Mesendoderm (in vitro differentiated cells): ENCODE measurements at regions not wholly inside any gene's neighbourhood (a gene's known extent, or its start where the extent isn't known, plus 50 kb on each side); places are given as distances from the start of the nearest gene placed in this dataset.

Experiments used
- DNase-seq: peaks from one replicate; pipeline ENCODE4 v3.0.0; 2013
- H2AK5ac ChIP-seq: 2 replicates; pipeline ENCODE4 v1.6.1; 2013; ENCODE audit warnings: low read length, inconsistent platforms
- H2BK120ac ChIP-seq: 2 replicates; pipeline ENCODE4 v1.6.1; 2013; ENCODE audit warnings: low read depth, mild to moderate bottlenecking, low read length, moderate library complexity, mixed read lengths
- H2BK15ac ChIP-seq: replicated peaks from 2 replicates; pipeline ENCODE4 v1.6.1; 2013; ENCODE audit warnings: low read depth, mild to moderate bottlenecking, moderate library complexity
- H2BK5ac ChIP-seq: 2 replicates; pipeline ENCODE4 v1.6.1; 2013; ENCODE audit warnings: low read length, inconsistent platforms
- H3K18ac ChIP-seq: 2 replicates; pipeline ENCODE4 v1.6.1; 2013; ENCODE audit warnings: mild to moderate bottlenecking, low read length, mixed read lengths
- H3K23ac ChIP-seq: one replicate; pipeline ENCODE4 v1.6.1; 2013; ENCODE audit warnings: low read length
- H3K27ac ChIP-seq: 2 replicates; pipeline ENCODE4 v1.5.1; 2013; ENCODE audit warnings: low read depth, mild to moderate bottlenecking, inconsistent platforms, low read length, moderate library complexity
- H3K27me3 ChIP-seq: 2 replicates; pipeline ENCODE4 v1.6.1; 2013; ENCODE audit warnings: low read length, control low read depth, mild to moderate bottlenecking, inconsistent platforms; ENCODE audit not compliant: insufficient read depth, poor library complexity
- H3K36me3 ChIP-seq: 2 replicates; pipeline ENCODE4 v1.6.1; 2013; ENCODE audit warnings: low read length, inconsistent platforms; ENCODE audit not compliant: control insufficient read depth, insufficient read depth
- H3K4ac ChIP-seq: one replicate; pipeline ENCODE4 v1.6.1; 2013; ENCODE audit warnings: low read depth, mild to moderate bottlenecking, low read length, moderate library complexity
- H3K4me1 ChIP-seq: 2 replicates; pipeline ENCODE4 v1.6.1; 2013; ENCODE audit warnings: low read depth, low read length, inconsistent platforms; ENCODE audit not compliant: control insufficient read depth
- H3K4me2 ChIP-seq: 2 replicates; pipeline ENCODE4 v1.6.1; 2013; ENCODE audit warnings: low read length
- H3K4me3 ChIP-seq: 2 replicates; pipeline ENCODE4 v1.5.1; 2013; ENCODE audit warnings: mild to moderate bottlenecking, low read length
- H3K56ac ChIP-seq: one replicate; pipeline ENCODE4 v1.6.1; 2013; ENCODE audit warnings: low read length
- H3K79me1 ChIP-seq: 2 replicates; pipeline ENCODE4 v1.6.1; 2013; ENCODE audit warnings: low read length, inconsistent platforms
- H3K79me2 ChIP-seq: 2 replicates; pipeline ENCODE4 v1.6.1; 2013; ENCODE audit warnings: mild to moderate bottlenecking, low read length; ENCODE audit not compliant: control insufficient read depth, insufficient read depth
- H3K9ac ChIP-seq: 2 replicates; pipeline ENCODE4 v1.6.1; 2013; ENCODE audit warnings: low read length, inconsistent platforms
- H4K5ac ChIP-seq: one replicate; pipeline ENCODE4 v1.6.1; 2013; ENCODE audit warnings: low read length
- H4K8ac ChIP-seq: one replicate; pipeline ENCODE4 v1.6.1; 2013; ENCODE audit warnings: low read depth, mild to moderate bottlenecking, control low read depth, low read length, moderate library complexity
- WGBS: extraction: QIAGEN DNeasy Blood & Tissue Kit; methylation state at CpG from one replicate; pipeline ENCODE4 v1.1.7; 2013; ENCODE audit warnings: low lambda C conversion rate, missing lambda C conversion rate; ENCODE audit not compliant: insufficient coverage; ENCODE audit errors: extremely low coverage; 5-methylcytosine and 5-hydroxymethylcytosine counted together

DNA sequence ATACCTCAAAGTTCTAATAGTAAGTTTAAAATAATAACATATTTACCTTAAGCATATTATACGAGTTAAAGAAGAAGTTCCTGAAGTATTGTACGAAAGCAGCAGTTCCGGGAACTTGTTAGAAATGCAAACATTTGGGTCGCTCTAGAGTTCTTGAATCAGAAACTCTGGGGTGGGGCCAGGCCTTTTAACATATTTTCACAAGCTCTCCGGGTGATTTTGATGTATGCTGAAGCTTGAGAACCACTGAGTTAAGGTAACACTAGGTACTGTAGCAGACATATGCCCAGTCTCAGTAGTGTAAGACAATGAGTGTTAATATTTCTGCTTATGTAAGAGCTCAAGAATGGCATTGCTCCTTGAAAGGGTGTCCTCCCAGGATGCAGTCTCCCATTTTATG lies 461.1 kb downstream of the C3orf38 start:
- no peak overlapping the region for H3K18ac ChIP-seq
- DNase-seq, result peak; percentile 18
- H4K8ac ChIP-seq, result no peak overlapping the region
- no peak overlapping the region for H3K56ac ChIP-seq
- H3K4me1 ChIP-seq, result no peaks in the 10 kb centered on the region
- H2AK5ac ChIP-seq, result no peak overlapping the region
- no peaks in the 10 kb centered on the region for H3K36me3 ChIP-seq
- no peak overlapping the region for H2BK5ac ChIP-seq
- H3K4ac ChIP-seq, result no peak overlapping the region
- no CpG with 5 or more reads among the region's 5 CpGs for WGBS
- no peak overlapping the region for H3K4me3 ChIP-seq
- H4K5ac ChIP-seq, result no peak overlapping the region
- no peaks in the 10 kb centered on the region for H3K79me2 ChIP-seq
- H3K4me2 ChIP-seq, result no peak overlapping the region
- H3K27me3 ChIP-seq, result no peaks in the 10 kb centered on the region
- H2BK120ac ChIP-seq, result no peak overlapping the region
- H3K9ac ChIP-seq, result no peak overlapping the region
- no peaks in the 10 kb centered on the region for H3K79me1 ChIP-seq
- H3K23ac ChIP-seq, result no peak overlapping the region
- no peak overlapping the region for H2BK15ac ChIP-seq
- H3K27ac ChIP-seq, result no peak overlapping the region

DNA sequence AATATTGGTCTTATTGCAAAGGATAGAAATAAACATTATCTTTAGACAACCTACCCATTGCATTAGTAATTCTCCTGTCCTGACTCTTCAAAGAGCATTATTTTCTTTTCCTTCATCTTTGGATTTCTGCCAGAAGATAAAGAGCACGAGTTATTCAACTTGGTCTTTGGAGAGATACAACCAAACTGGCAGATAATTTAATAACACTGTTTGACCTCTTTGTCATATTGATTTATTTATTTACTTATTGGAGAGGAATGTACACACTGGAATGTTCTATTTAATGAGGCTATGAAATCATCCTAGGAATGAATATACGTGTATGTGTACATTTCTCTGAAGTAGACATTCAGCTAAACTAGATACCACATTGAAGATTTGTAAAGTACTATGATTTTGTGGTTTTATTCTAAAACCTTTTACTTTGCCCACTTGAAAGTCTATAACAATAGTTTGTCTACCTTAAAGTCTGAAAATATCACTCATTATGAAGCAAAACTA lies 462.1 kb downstream of the C3orf38 start:
- no peak overlapping the region for H2BK5ac ChIP-seq
- no peak overlapping the region for H3K27ac ChIP-seq
- H2BK15ac ChIP-seq, result no peak overlapping the region
- H3K4me1 ChIP-seq, result no peaks in the 10 kb centered on the region
- WGBS, result no CpG with 5 or more reads among the region's 2 CpGs
- no peak overlapping the region for H3K4ac ChIP-seq
- no peak overlapping the region for H2AK5ac ChIP-seq
- no peak overlapping the region for H4K5ac ChIP-seq
- H3K4me2 ChIP-seq, result no peak overlapping the region
- no peak overlapping the region for H3K4me3 ChIP-seq
- H3K79me2 ChIP-seq, result no peaks in the 10 kb centered on the region
- H3K79me1 ChIP-seq, result no peaks in the 10 kb centered on the region
- H4K8ac ChIP-seq, result no peak overlapping the region
- H3K23ac ChIP-seq, result no peak overlapping the region
- no peaks in the 10 kb centered on the region for H3K27me3 ChIP-seq
- no peak overlapping the region for H2BK120ac ChIP-seq
- H3K18ac ChIP-seq, result no peak overlapping the region
- H3K36me3 ChIP-seq, result no peaks in the 10 kb centered on the region
- no peak for DNase-seq
- no peak overlapping the region for H3K9ac ChIP-seq
- no peak overlapping the region for H3K56ac ChIP-seq

DNA sequence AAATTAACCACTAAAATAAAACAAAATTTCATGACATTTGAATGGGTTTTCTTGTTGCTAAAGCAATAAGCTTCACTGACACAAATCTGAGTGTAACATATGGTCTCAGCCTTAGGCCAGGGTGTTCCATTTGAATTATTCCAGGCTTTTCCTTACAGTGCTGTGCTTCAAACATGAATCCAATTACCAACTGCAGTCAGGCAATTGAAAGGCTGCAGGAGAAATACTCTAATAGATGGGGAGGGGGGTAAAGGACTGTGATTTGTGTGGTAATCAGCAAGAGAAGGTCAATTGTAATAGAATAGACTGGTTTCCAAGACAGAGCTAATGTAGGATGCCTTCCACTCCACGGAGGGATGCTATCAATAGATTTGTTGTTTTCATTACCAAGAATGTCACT lies 466.7 kb downstream of the C3orf38 start:
- H3K27ac ChIP-seq, result no peak overlapping the region
- H3K4me3 ChIP-seq, result no peak overlapping the region
- H3K4me2 ChIP-seq, result no peak overlapping the region
- no peaks in the 10 kb centered on the region for H3K79me2 ChIP-seq
- peak overlapping the region; percentile 86 for H4K8ac ChIP-seq
- H2BK15ac ChIP-seq, result no peak overlapping the region
- no peaks in the 10 kb centered on the region for H3K79me1 ChIP-seq
- H2BK5ac ChIP-seq, result no peak overlapping the region
- H3K4me1 ChIP-seq, result no peaks in the 10 kb centered on the region
- no peak overlapping the region for H2BK120ac ChIP-seq
- H3K36me3 ChIP-seq, result no peaks in the 10 kb centered on the region
- H3K23ac ChIP-seq, result no peak overlapping the region
- no peak overlapping the region for H3K9ac ChIP-seq
- no peak overlapping the region for H4K5ac ChIP-seq
- no peaks in the 10 kb centered on the region for H3K27me3 ChIP-seq
- H3K56ac ChIP-seq, result no peak overlapping the region
- H3K4ac ChIP-seq, result no peak overlapping the region
- no peak overlapping the region for H2AK5ac ChIP-seq
- H3K18ac ChIP-seq, result no peak overlapping the region
- WGBS, result no CpG with 5 or more reads among the region's 1 CpG
- no peak for DNase-seq

DNA sequence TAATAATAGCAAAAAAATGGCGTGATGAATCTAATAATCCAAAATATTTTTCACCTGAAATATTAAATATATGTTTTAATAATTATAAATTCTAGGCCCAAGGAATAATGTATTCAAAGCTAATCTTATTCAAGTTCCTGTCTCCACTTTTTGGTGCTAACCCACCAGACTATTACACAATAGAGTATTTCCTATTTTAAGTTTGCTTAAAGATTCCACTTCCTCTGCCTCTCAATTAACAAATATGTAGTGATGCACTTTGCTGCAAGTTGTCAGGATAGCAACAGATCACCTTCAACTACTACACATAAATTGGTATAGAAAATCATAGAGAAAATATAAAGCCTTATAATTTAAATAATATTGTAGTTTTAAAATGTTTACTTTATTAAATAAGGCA lies 467.5 kb downstream of the C3orf38 start:
- Histone ChIP-seq H3K9ac (no peak overlapping the region), H3K79me2 (no peaks in the 10 kb centered on the region), H3K4me2 (no peak overlapping the region), H3K23ac (no peak overlapping the region), H4K5ac (no peak overlapping the region), H3K18ac (no peak overlapping the region), H3K27me3 (no peaks in the 10 kb centered on the region), H3K27ac (no peak overlapping the region), H2BK5ac (no peak overlapping the region), H3K79me1 (no peaks in the 10 kb centered on the region), H2AK5ac (no peak overlapping the region), H3K36me3 (no peaks in the 10 kb centered on the region), H4K8ac (no peak overlapping the region), H3K4me1 (no peaks in the 10 kb centered on the region), H2BK120ac (no peak overlapping the region), H3K4me3 (no peak overlapping the region), H3K56ac (no peak overlapping the region), H3K4ac (no peak overlapping the region), H2BK15ac (no peak overlapping the region)
- no CpG with 5 or more reads among the region's 1 CpG for WGBS
- no peak for DNase-seq

DNA sequence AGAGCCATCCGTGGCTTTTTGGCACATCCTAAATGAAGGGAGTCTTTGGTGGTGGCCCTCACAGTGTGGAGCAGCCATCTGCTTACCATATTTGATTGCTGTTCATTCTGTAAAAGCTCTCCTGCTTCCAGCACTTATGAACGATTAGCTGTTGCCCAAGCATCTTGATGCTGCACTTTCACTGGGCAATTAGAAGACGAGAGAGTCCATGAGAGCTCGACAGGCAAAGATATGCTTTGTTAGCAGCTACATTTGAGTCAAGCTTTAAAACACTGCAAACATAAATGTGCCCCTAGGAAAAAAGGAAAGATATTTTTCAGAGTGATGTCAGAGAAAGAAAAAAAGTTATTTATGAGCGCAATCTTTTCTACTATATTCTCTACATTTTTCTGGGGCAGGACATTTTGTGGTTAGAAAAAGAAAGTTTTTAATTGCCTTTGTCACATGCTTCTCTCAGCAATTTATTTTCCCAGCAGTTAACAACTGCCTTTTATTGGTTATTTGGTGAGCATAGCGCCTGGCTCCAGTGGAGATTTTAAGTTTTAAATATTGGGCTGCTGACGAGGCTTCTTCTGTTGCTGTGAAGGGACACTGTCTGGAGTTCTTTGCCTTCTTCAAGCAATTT lies 468.4 kb downstream of the C3orf38 start:
- Histone ChIP-seq H3K56ac (no peak overlapping the region), H3K9ac (no peak overlapping the region), H3K4me1 (no peaks in the 10 kb centered on the region), H3K4me2 (no peak overlapping the region), H2AK5ac (no peak overlapping the region), H3K79me1 (no peaks in the 10 kb centered on the region), H3K4me3 (no peak overlapping the region), H3K27me3 (no peaks in the 10 kb centered on the region), H2BK15ac (no peak overlapping the region), H3K36me3 (no peaks in the 10 kb centered on the region), H4K8ac (no peak overlapping the region), H3K18ac (no peak overlapping the region), H3K79me2 (no peaks in the 10 kb centered on the region), H3K27ac (no peak overlapping the region), H2BK5ac (no peak overlapping the region), H3K23ac (no peak overlapping the region), H2BK120ac (no peak overlapping the region), H3K4ac (no peak overlapping the region), H4K5ac (no peak overlapping the region)
- no CpG with 5 or more reads among the region's 7 CpGs for WGBS
- DNase-seq, result no peak

DNA sequence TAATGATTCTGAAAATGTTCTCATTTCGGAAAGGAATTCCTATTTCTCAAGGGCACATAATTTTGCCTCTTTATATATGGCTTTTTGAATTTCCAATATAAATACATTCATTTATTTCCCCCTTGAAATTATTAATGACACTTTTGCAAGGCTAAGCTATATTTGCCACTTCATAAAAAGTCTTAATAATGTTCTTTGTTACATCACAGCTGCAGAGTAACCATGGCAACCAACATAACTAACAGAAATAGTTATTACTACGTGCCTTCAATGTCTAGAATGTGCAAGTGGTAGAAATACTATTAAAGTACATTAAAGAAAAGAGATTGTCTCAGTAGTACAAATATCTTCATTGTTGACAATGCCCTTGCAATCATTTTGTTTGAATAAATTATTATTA lies 471.8 kb downstream of the C3orf38 start:
- H4K5ac ChIP-seq, result no peak overlapping the region
- H3K4ac ChIP-seq, result no peak overlapping the region
- H4K8ac ChIP-seq, result no peak overlapping the region
- no peak overlapping the region for H3K9ac ChIP-seq
- no peaks in the 10 kb centered on the region for H3K36me3 ChIP-seq
- DNase-seq, result no peak
- no peak overlapping the region for H2AK5ac ChIP-seq
- H3K4me3 ChIP-seq, result no peak overlapping the region
- H3K79me2 ChIP-seq, result no peaks in the 10 kb centered on the region
- no peak overlapping the region for H3K4me2 ChIP-seq
- H3K23ac ChIP-seq, result no peak overlapping the region
- no peak overlapping the region for H2BK5ac ChIP-seq
- H3K27me3 ChIP-seq, result no peaks in the 10 kb centered on the region
- H3K4me1 ChIP-seq, result no peaks in the 10 kb centered on the region
- H2BK120ac ChIP-seq, result no peak overlapping the region
- no CpG with 5 or more reads among the region's 2 CpGs for whole genome bisulfite sequencing
- H3K27ac ChIP-seq, result no peak overlapping the region
- H3K18ac ChIP-seq, result no peak overlapping the region
- H3K56ac ChIP-seq, result no peak overlapping the region
- no peak overlapping the region for H2BK15ac ChIP-seq
- no peaks in the 10 kb centered on the region for H3K79me1 ChIP-seq
